ENCODE measurements at regions not wholly inside any gene's neighbourhood (a gene's known extent, or its start where the extent isn't known, plus 50 kb on each side); places are given as distances from the start of the nearest gene placed in this dataset.

- no peak for ATAC-seq
- Mint-ChIP-seq H3K27ac (no peak overlapping the region), H3K36me3 (ENCODE audit: low read depth) (no peaks in the 10 kb centered on the region), H3K4me3 (no peak overlapping the region), H3K9me3 (no peaks in the 10 kb centered on the region), H3K4me1 (ENCODE audit: low read depth) (no peaks in the 10 kb centered on the region), H3K27me3 (no peaks in the 10 kb centered on the region)
- DNase-seq, result no peak
- ChIA-PET POLR2A (no interaction called here), CTCF (no interaction called here)
- TF ChIP-seq, protein P1, sequence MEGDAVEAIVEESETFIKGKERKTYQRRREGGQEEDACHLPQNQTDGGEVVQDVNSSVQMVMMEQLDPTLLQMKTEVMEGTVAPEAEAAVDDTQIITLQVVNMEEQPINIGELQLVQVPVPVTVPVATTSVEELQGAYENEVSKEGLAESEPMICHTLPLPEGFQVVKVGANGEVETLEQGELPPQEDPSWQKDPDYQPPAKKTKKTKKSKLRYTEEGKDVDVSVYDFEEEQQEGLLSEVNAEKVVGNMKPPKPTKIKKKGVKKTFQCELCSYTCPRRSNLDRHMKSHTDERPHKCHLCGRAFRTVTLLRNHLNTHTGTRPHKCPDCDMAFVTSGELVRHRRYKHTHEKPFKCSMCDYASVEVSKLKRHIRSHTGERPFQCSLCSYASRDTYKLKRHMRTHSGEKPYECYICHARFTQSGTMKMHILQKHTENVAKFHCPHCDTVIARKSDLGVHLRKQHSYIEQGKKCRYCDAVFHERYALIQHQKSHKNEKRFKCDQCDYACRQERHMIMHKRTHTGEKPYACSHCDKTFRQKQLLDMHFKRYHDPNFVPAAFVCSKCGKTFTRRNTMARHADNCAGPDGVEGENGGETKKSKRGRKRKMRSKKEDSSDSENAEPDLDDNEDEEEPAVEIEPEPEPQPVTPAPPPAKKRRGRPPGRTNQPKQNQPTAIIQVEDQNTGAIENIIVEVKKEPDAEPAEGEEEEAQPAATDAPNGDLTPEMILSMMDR (IDR thresholded peaks at IDR 0.05), result no peak
- intact Hi-C loops (cut with micrococcal nuclease), result no loop called here
Observed at GRCh38 chr5:56552612-56553268, 262.6 kb upstream of the MAP3K1 start.

GRCh38 chr5:56550227-56550626, 265.1 kb upstream of the MAP3K1 start:
- Mint-ChIP-seq H3K9me3 (no peaks in the 10 kb centered on the region), H3K4me1 (ENCODE audit: low read depth) (no peaks in the 10 kb centered on the region), H3K27ac (no peak overlapping the region), H3K4me3 (no peak overlapping the region), H3K36me3 (ENCODE audit: low read depth) (no peaks in the 10 kb centered on the region), H3K27me3 (no peaks in the 10 kb centered on the region)
- TF ChIP-seq, protein P1 (IDR thresholded peaks at IDR 0.05), result no peak
- CTCF ChIA-PET, result no interaction called here
- ATAC-seq, result no peak
- no peak for DNase-seq
- POLR2A ChIA-PET, result no interaction called here
- intact Hi-C loops (cut with micrococcal nuclease), result no loop called here

- TF ChIP-seq, protein P1 (IDR thresholded peaks at IDR 0.05), result no peak
- Mint-ChIP-seq H3K4me3 (no peak overlapping the region), H3K4me1 (ENCODE audit: low read depth) (no peaks in the 10 kb centered on the region), H3K27me3 (no peaks in the 10 kb centered on the region), H3K36me3 (ENCODE audit: low read depth) (no peaks in the 10 kb centered on the region), H3K9me3 (no peaks in the 10 kb centered on the region), H3K27ac (no peak overlapping the region)
- POLR2A ChIA-PET, result no interaction called here
- intact Hi-C loops (cut with micrococcal nuclease), result no loop called here
- no peak for ATAC-seq
- no peak for DNase-seq
- CTCF ChIA-PET, result interaction anchor here (0.8 to 1.2 kb wide), 2 partner anchors 9 to 289 kb away, joined by 3 to 4 read pairs; no protein-coding TSS in a partner anchor
Observed at GRCh38 chr5:56549096-56549886, 266.1 kb upstream of the MAP3K1 start.

- Mint-ChIP-seq H3K36me3 (ENCODE audit: low read depth) (no peaks in the 10 kb centered on the region), H3K27me3 (no peaks in the 10 kb centered on the region), H3K4me1 (ENCODE audit: low read depth) (peaks cover 8% of the 10 kb centered on the region), H3K4me3 (no peak overlapping the region), H3K9me3 (no peaks in the 10 kb centered on the region), H3K27ac (no peak overlapping the region)
- ChIA-PET POLR2A (no interaction called here), CTCF (interaction anchor here (1.2 kb wide), 1 partner anchor 274 kb away, joined by 4 read pairs; no protein-coding TSS in a partner anchor)
- intact Hi-C loops (cut with micrococcal nuclease), result no loop called here
- ATAC-seq (no peak), DNase-seq (no peak)
- TF ChIP-seq, protein P1 (IDR thresholded peaks at IDR 0.05), result no peak
Observed at GRCh38 chr5:56545016-56545415, 270.3 kb upstream of the MAP3K1 start.

All from activated CD8-positive, alpha-beta T cell treated with anti-CD3 and anti-CD28 coated beads for 36 hours (primary cell).